Activated T-cell treated with anti-CD3 and anti-CD28 coated beads, Interleukin-2, amount 50 U/mL, for 1 hour (primary cell): ENCODE measurements at regions not wholly inside any gene's neighbourhood (a gene's known extent, or its start where the extent isn't known, plus 50 kb on each side); places are given as distances from the start of the nearest gene placed in this dataset.
"Not testable (repeated sequence)": the region's sequence is repeated elsewhere in the genome, so short reads cannot be mapped to it uniquely, and the experiment has no call there.

Experiments used
- DNase-seq: peaks from one replicate; pipeline ENCODE4 v3.0.0-alpha.2; 2020

GRCh38 chr14:87628129-87628528 is 364.9 kb downstream of the GALC start:
- no peak for DNase-seq

- no peak for DNase-seq
Measured at GRCh38 chr14:87626266-87626665, 366.7 kb downstream of the GALC start.

- no peak for DNase-seq
Measured at GRCh38 chr14:87623616-87624015, 369.4 kb downstream of the GALC start.

- DNase-seq, result no peak
Measured at GRCh38 chr14:87617079-87617478, 375.9 kb downstream of the GALC start.

GRCh38 chr14:87615822-87616679 is 376.9 kb downstream of the GALC start:
- DNase-seq, result no peak

- DNase-seq, result no peak
Measured at GRCh38 chr14:87615047-87615446, 377.9 kb downstream of the GALC start.

- DNase-seq, result no peak
Measured at GRCh38 chr14:87613881-87614280, 379.1 kb downstream of the GALC start.

- DNase-seq, result not testable (repeated sequence)
Measured at GRCh38 chr14:87607056-87607455, 385.9 kb downstream of the GALC start.

- no peak for DNase-seq
Measured at GRCh38 chr14:87601036-87601435, 391.9 kb downstream of the GALC start.

GRCh38 chr14:87600240-87600639 is 392.7 kb downstream of the GALC start:
- DNase-seq, result no peak

- DNase-seq, result no peak
Measured at GRCh38 chr14:87581298-87581697, 411.7 kb downstream of the GALC start.

GRCh38 chr14:87579036-87579435 is 413.9 kb downstream of the GALC start:
- no peak for DNase-seq

- DNase-seq, result no peak
Measured at GRCh38 chr14:87575378-87575777, 417.6 kb downstream of the GALC start.

- DNase-seq, result no peak
Measured at GRCh38 chr14:87573591-87573990, 419.4 kb downstream of the GALC start.

GRCh38 chr14:87567618-87568295 is 425.2 kb downstream of the GALC start:
- DNase-seq, result no peak

- DNase-seq, result no peak
Measured at GRCh38 chr14:87566991-87567390, 426.0 kb downstream of the GALC start.

- no peak for DNase-seq
Measured at GRCh38 chr14:87547536-87547935, 445.4 kb downstream of the GALC start.

GRCh38 chr14:87542288-87542687 is 450.7 kb downstream of the GALC start:
- no peak for DNase-seq

GRCh38 chr14:87540339-87540738 is 452.6 kb downstream of the GALC start:
- no peak for DNase-seq

- DNase-seq, result no peak
Measured at GRCh38 chr14:87529081-87529480, 463.9 kb downstream of the GALC start.

- DNase-seq, result no peak
Measured at GRCh38 chr14:87526731-87527130, 466.3 kb downstream of the GALC start.

GRCh38 chr14:87524011-87524410 is 469.0 kb downstream of the GALC start:
- DNase-seq, result no peak

- no peak for DNase-seq
Measured at GRCh38 chr14:87522575-87522974, 470.4 kb downstream of the GALC start.

- no peak for DNase-seq
Measured at GRCh38 chr14:87508333-87508732, 484.6 kb downstream of the GALC start.
